Osteocyte (in vitro differentiated cells): ENCODE measurements at regions not wholly inside any gene's neighbourhood (a gene's known extent, or its start where the extent isn't known, plus 50 kb on each side); places are given as distances from the start of the nearest gene placed in this dataset.

Experiments used
- DNase-seq: peaks from one replicate; pipeline ENCODE4 v3.0.0; 2021; ENCODE audit warnings: mixed read lengths; ENCODE audit not compliant: unreplicated experiment; ENCODE audit errors: extremely low spot score
- H3K27ac Mint-ChIP-seq: one replicate; pipeline ENCODE4 v1.8.0; 2021; ENCODE audit warnings: mild to moderate bottlenecking, mixed read lengths; ENCODE audit not compliant: unreplicated experiment
- H3K27me3 Mint-ChIP-seq: one replicate; pipeline ENCODE4 v1.8.0; 2021; ENCODE audit warnings: mixed read lengths; ENCODE audit not compliant: unreplicated experiment
- H3K36me3 Mint-ChIP-seq: one replicate; pipeline ENCODE4 v1.8.0; 2021; ENCODE audit warnings: mixed read lengths; ENCODE audit not compliant: unreplicated experiment
- H3K4me1 Mint-ChIP-seq: one replicate; pipeline ENCODE4 v1.8.0; 2021; ENCODE audit warnings: mixed read lengths; ENCODE audit not compliant: unreplicated experiment
- H3K4me3 Mint-ChIP-seq: one replicate; pipeline ENCODE4 v1.8.0; 2021; ENCODE audit warnings: mild to moderate bottlenecking, moderate library complexity, mixed read lengths; ENCODE audit not compliant: unreplicated experiment
- H3K9me3 Mint-ChIP-seq: one replicate; pipeline ENCODE4 v1.8.0; 2021; ENCODE audit warnings: mixed read lengths; ENCODE audit not compliant: unreplicated experiment
- TF ChIP-seq, protein P1 (sequence below): fragments of 200-600 bp; sonication (generic); IDR thresholded peaks from 2 replicates; pipeline ENCODE4 v1.5.0; 2021; ENCODE audit warnings: antibody characterized with exemption, mild to moderate bottlenecking, moderate library complexity

DNA sequence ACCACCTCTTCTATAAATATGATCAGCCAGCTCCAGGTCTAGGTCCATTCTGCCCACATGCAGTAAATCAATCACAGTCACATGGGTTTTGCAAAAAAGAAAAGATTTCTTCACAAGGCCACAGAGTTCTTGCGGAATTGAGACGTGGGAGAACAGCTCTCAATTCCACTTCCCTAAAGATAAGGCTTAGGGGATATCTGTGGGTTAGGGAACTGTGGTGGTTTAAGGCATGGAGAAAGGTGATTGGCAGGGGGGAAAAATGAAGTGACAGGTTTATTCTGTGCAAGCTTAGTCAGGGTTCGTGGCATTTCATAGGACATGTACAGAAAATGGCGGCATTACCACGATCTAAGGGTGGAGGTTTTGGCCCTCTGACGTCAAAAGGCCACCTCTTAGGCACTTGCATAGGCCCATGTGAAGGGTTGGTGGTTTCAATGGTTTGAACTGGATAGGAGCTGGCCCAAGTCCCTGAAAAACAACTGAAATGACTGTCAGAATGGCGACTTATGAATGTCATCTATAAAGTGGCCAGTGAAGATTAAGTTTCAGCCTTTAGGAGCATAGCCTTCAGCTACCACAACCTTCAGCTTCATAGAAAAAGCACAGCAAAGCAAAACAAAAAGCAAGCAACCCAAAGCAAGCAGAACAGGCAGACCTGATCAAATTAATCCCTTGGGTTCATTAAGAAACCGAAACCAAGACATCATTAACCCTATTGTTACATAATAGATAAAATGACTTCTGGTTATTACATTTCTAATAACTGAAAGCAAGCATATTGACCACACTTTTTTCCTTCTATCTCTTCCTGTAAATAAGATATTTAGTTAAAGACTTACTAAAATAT is 289.8 kb upstream of the SFRP2 start:
- Mint-ChIP-seq H3K36me3 (peaks cover 4% of the 10 kb centered on the region), H3K27me3 (no peaks in the 10 kb centered on the region), H3K4me3 (no peak overlapping the region), H3K4me1 (peaks cover 6% of the 10 kb centered on the region), H3K9me3 (no peaks in the 10 kb centered on the region), H3K27ac (no peak overlapping the region)
- TF ChIP-seq, protein P1, sequence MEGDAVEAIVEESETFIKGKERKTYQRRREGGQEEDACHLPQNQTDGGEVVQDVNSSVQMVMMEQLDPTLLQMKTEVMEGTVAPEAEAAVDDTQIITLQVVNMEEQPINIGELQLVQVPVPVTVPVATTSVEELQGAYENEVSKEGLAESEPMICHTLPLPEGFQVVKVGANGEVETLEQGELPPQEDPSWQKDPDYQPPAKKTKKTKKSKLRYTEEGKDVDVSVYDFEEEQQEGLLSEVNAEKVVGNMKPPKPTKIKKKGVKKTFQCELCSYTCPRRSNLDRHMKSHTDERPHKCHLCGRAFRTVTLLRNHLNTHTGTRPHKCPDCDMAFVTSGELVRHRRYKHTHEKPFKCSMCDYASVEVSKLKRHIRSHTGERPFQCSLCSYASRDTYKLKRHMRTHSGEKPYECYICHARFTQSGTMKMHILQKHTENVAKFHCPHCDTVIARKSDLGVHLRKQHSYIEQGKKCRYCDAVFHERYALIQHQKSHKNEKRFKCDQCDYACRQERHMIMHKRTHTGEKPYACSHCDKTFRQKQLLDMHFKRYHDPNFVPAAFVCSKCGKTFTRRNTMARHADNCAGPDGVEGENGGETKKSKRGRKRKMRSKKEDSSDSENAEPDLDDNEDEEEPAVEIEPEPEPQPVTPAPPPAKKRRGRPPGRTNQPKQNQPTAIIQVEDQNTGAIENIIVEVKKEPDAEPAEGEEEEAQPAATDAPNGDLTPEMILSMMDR: no peak
- no peak for DNase-seq

DNA sequence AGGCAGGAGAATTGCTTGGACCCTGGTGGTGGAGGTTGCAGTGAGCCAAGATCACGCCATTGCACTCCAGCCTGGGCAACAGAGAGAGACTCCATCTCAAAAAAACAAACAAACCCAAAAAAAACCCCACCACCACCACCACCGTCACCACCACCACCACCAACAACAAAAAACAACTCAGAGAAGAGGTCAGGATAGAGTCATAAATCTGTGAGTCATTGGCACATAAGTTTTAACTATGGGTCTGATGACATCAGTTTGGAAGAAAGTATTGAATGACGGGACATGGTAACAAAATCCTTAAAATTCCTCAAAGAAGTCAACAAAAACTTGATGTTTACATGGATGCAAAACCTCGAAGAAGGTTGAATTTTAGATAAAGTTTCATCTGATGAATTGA is 288.0 kb upstream of the SFRP2 start:
- H3K27ac Mint-ChIP-seq: no peak overlapping the region
- TF ChIP-seq, protein P1: no peak

GRCh38 chr4:154073107-154073822 is 284.4 kb upstream of the SFRP2 start:
- peaks cover 11% of the 10 kb centered on the region for H3K36me3 Mint-ChIP-seq
- TF ChIP-seq, protein P1: no peak
- H3K27me3 Mint-ChIP-seq: no peaks in the 10 kb centered on the region
- DNase-seq: no peak
- peaks cover 8% of the 10 kb centered on the region for H3K4me1 Mint-ChIP-seq
- H3K9me3 Mint-ChIP-seq: peaks cover 12% of the 10 kb centered on the region
- H3K4me3 Mint-ChIP-seq: no peak overlapping the region
- H3K27ac Mint-ChIP-seq: peak overlapping the region; percentile 62

More for the DNA sequence above, 288.0 kb upstream of the SFRP2 start:
- H3K9me3 Mint-ChIP-seq: peaks cover 9% of the 10 kb centered on the region
- peaks cover 11% of the 10 kb centered on the region for H3K4me1 Mint-ChIP-seq
- H3K27me3 Mint-ChIP-seq: no peaks in the 10 kb centered on the region
- no peak for DNase-seq
- peaks cover 11% of the 10 kb centered on the region for H3K36me3 Mint-ChIP-seq
- no peak overlapping the region for H3K4me3 Mint-ChIP-seq

DNA sequence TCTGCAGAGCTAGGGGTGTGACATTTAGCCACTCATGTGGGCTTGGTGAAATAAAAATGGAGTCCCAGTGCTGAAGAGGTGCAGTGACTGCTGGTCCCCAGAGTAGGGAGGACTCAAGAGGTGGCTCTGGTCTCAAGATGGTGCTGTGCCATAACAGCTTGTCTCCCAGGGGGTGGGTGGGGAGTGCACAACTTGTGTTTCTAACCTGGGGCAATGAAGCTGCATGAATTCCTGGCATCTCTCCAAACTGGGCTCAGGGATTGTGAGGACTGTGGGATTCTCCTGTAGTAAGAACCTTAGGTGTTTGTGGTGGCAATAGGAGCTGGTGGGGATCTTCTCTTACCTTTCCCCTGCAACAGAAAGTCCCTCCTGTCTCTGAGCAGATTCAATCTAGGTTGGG is 278.9 kb upstream of the SFRP2 start:
- peaks cover 29% of the 10 kb centered on the region for H3K9me3 Mint-ChIP-seq
- no peak for DNase-seq
- H3K36me3 Mint-ChIP-seq: peaks cover 19% of the 10 kb centered on the region
- TF ChIP-seq, protein P1: no peak
- no peak overlapping the region for H3K27ac Mint-ChIP-seq
- H3K4me3 Mint-ChIP-seq: no peak overlapping the region
- H3K27me3 Mint-ChIP-seq: no peaks in the 10 kb centered on the region
- H3K4me1 Mint-ChIP-seq: peaks cover 4% of the 10 kb centered on the region

DNA sequence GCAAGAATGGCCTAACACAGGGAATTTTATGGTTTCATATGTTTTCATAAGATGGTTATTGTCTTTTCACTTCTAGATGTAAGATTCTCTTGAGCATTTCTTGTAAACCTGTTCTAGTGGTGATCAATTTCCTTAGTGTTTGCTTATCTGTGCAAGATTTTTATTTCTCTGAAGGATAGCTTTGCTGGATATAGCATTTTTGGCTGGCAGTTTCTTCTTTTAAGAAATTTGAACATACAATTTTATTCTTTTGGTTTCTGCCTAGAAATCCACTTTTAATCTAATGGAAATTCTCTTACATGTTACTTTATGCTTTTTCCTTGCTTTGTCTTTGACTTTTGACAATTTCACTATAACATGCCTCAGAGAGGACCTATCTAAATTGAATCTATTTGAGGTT is 276.5 kb upstream of the SFRP2 start:
- TF ChIP-seq, protein P1: no peak
- Mint-ChIP-seq H3K27me3 (no peaks in the 10 kb centered on the region), H3K4me1 (peaks cover 2% of the 10 kb centered on the region), H3K4me3 (no peak overlapping the region), H3K36me3 (peaks cover 14% of the 10 kb centered on the region), H3K27ac (no peak overlapping the region), H3K9me3 (peaks cover 24% of the 10 kb centered on the region)
- no peak for DNase-seq
